Adipocyte (in vitro differentiated cells): ENCODE measurements at regions not wholly inside any gene's neighbourhood (a gene's known extent, or its start where the extent isn't known, plus 50 kb on each side); places are given as distances from the start of the nearest gene placed in this dataset.

Experiments used
- DNase-seq: peaks from one replicate; pipeline ENCODE4 v3.0.0-alpha.2; 2015; ENCODE audit warnings: low read depth
- H3K27me3 ChIP-seq: replicated peaks from 2 replicates; pipeline ENCODE4 v1.7.0; 2013; ENCODE audit warnings: mild to moderate bottlenecking, low read length, moderate library complexity; ENCODE audit not compliant: control insufficient read depth, insufficient read depth
- H3K36me3 ChIP-seq: 2 replicates; pipeline ENCODE4 v1.7.0; 2013; ENCODE audit warnings: low read length, mild to moderate bottlenecking, moderate library complexity; ENCODE audit not compliant: control insufficient read depth, insufficient read depth, severe bottlenecking
- H3K4me1 ChIP-seq: 2 replicates; pipeline ENCODE4 v1.7.0; 2013; ENCODE audit warnings: mild to moderate bottlenecking, low read length, moderate library complexity; ENCODE audit not compliant: control insufficient read depth, insufficient read depth
- H3K4me3 ChIP-seq: 2 replicates; pipeline ENCODE4 v1.7.0; 2013; ENCODE audit warnings: mild to moderate bottlenecking, low read length, moderate library complexity
- H3K9ac ChIP-seq: 2 replicates; pipeline ENCODE4 v1.7.0; 2013; ENCODE audit warnings: mild to moderate bottlenecking, low read length, moderate library complexity
- H3K9me3 ChIP-seq: 2 replicates; pipeline ENCODE4 v1.7.0; 2013; ENCODE audit warnings: mild to moderate bottlenecking, low read length, moderate library complexity; ENCODE audit not compliant: control insufficient read depth

DNA sequence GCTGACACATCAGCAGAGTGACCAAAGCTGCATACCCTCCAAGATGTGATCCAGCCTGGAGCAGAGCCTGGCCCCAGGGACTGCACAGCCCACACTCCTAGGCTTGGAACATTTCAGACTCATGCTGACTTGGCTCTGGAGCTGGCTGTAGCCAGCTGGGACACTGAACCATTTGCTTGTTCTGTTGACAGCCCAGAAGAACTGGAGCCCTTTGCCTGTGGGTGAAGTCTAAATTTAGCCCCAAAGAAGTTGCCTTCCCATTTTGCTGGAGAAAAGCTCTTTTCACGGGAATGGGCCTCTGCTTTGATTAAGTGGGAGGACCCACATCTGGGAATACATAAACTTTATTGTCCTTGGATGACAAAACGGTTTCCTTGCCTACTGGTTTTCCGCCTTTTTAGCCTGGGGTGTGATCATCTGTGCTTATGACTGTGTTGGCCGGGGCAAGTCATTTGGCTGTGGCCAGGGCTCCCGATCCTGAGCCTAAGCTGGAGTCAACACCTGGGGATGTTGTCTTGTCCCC, 186.2 kb upstream of the BMPER start:
- peaks cover 19% of the 10 kb centered on the region for H3K4me1 ChIP-seq
- no peaks in the 10 kb centered on the region for H3K9me3 ChIP-seq
- H3K4me3 ChIP-seq, result no peak overlapping the region
- no peak overlapping the region for H3K9ac ChIP-seq
- no peaks in the 10 kb centered on the region for H3K27me3 ChIP-seq
- no peaks in the 10 kb centered on the region for H3K36me3 ChIP-seq
- DNase-seq, result no peak

DNA sequence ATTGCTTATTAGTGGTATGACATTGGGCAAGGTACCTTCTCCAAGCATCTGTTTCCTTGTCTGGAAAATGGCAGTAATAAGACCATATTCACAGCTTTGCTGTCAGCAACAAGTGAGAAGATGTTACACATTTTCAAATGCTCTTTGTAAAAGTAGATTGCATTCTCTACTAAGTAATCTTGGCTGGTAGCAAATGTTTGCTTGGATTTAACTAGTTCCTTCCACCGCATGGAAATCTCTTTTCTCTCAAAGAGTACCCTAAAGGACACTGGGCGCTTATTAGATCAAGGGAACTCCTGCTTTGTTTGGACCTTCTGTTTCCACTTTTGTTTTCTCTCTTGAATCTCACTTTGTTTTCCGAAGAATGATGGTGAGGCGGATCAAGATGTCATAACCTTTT, 185.2 kb upstream of the BMPER start:
- Histone ChIP-seq H3K9me3 (no peaks in the 10 kb centered on the region), H3K36me3 (no peaks in the 10 kb centered on the region), H3K4me1 (peaks cover 19% of the 10 kb centered on the region), H3K9ac (no peak overlapping the region), H3K27me3 (no peaks in the 10 kb centered on the region), H3K4me3 (no peak overlapping the region)
- DNase-seq, result no peak

DNA sequence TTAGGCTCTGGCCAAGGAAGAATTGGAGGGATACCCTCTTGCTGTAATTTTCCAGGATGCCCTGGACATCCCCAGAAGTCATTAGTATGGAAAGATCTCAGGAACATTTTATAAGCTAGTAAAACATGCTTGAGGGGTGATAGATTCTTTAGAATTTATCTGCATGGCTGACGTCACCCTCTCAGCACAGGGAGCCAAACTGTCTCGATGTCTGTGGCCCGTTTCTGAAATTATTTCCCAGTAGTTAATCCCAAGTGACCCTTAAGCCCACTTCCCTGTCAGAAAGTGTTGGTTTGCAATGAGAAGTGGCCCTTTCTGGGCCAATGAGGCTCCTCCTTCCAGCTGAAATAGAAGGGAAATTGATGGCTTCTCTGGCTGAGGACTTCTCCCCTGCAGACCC, 184.5 kb upstream of the BMPER start:
- Histone ChIP-seq H3K9me3 (no peaks in the 10 kb centered on the region), H3K36me3 (no peaks in the 10 kb centered on the region), H3K27me3 (no peaks in the 10 kb centered on the region), H3K4me3 (no peak overlapping the region), H3K9ac (no peak overlapping the region), H3K4me1 (peaks cover 19% of the 10 kb centered on the region)
- no peak for DNase-seq

DNA sequence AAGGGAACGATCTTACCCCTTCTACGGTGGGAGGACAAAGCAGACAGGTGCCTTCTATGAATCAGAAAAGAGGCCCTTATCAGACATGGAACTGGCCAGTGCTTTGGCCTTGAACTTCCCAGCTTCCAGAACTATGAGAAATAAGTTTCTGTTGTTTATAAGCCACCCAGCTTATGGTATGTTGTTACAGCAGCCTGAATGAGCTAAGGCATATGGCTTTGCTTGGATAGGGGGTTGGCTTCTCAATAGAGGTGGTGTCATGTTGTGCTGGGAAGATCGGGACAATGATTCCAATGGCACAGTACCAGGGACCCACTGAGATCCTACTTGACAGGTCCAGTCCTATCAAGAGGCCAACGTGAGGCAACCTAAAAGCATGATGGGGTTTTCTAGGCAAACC, 183.4 kb upstream of the BMPER start:
- Histone ChIP-seq H3K4me3 (no peak overlapping the region), H3K9ac (no peak overlapping the region), H3K27me3 (no peaks in the 10 kb centered on the region), H3K36me3 (no peaks in the 10 kb centered on the region), H3K4me1 (peaks cover 19% of the 10 kb centered on the region), H3K9me3 (no peaks in the 10 kb centered on the region)
- DNase-seq, result no peak

DNA sequence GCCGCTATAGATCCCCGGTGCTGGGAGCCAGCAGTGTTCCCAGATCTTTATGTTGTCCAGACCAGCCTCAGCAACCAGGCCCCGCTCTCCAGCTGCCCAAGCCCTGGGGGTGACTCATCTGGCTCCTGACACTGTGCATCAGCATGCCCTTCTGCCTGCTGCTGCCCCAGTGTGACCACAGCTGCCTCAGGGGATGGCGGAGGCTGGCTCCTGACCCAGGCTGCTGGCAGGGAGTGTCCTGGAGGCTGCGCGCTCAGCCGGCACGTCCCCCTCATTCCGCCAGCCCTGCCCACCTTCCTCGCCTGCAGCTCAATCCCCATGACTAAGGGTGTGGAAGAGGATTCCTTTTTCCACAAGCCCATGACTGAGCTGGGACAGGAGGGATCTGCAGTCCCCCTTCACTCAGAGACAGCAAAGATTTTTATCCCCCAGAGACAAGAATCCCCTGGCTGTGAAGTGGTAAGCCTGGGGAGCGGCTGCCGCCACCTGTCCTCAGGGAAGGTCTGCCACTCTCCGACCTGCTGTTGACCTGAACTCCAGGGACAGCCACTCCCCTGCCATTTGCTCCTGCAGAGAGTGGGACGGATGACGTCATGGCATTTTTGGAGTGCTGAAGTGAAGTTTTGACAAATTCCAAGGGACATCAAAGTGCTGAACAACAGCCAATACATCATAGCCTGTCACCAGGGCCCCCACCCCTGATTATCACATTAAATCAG, 182.8 kb upstream of the BMPER start:
- H3K9me3 ChIP-seq, result no peaks in the 10 kb centered on the region
- H3K36me3 ChIP-seq, result no peaks in the 10 kb centered on the region
- peak; percentile 15 for DNase-seq
- no peak overlapping the region for H3K4me3 ChIP-seq
- H3K4me1 ChIP-seq, result peaks cover 19% of the 10 kb centered on the region
- no peaks in the 10 kb centered on the region for H3K27me3 ChIP-seq
- no peak overlapping the region for H3K9ac ChIP-seq

DNA sequence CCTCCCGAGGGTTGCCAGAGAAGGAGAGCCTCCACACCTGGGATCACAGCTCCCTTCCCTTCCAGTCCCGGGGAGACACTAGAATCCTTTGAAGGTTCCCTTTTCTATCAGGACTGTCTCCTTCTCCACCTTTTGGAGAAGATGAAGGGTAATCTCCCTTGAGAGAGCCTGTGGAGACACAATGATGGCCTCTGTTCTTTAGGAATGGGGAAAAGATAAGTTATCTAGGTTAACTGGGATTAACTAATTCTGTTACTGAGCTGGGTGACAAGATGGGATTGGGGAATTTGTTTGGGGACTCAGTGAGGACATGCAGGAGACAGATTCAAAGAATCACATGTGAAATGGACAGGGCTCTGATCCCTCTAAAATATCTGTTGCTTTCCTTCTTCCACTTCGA, 181.1 kb upstream of the BMPER start:
- peaks cover 9% of the 10 kb centered on the region for H3K4me1 ChIP-seq
- no peaks in the 10 kb centered on the region for H3K9me3 ChIP-seq
- H3K9ac ChIP-seq, result no peak overlapping the region
- H3K4me3 ChIP-seq, result no peak overlapping the region
- DNase-seq, result no peak
- H3K36me3 ChIP-seq, result no peaks in the 10 kb centered on the region
- H3K27me3 ChIP-seq, result no peaks in the 10 kb centered on the region

DNA sequence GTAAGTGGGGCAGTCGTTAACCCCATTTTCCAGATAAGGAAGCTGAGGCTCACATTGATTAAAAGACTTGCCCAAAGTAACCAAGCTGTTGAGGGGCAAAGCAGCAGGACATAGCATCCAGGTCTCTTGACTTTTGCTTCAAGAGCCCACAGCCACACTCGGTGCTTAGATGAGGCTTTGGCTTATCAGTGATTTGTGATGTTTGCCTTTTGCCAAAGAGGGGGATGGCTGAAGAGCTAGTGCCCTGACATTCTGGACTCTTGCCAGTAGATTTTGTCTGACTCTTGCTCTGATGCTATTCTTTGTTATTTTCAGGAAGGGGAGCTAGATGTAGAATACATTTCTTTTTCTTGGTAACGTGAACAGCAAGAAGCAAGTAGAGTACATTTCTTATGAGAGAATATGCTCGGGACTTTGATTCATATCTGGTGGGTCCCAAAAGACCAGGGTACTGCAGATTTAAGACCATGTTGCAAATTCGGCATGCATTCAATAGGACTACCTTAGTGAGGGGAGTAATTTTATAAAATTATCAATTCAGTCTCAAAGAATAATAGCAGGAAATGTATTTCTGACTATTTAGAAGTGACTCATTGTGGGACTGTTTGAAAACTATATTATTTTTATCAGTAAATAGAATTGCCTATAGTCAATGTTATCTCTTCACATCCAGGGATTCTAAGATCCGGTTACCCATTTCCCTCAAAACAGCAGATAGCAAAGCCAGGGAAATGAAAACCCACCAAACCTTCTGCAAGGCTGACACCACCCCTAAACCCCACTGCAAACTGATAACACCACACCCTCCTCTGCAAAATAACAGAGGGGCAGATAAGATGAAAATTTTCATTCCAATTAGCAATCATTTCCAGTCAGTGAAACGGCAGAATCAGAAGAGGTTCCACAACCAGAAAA, 180.0 kb upstream of the BMPER start:
- Histone ChIP-seq H3K36me3 (no peaks in the 10 kb centered on the region), H3K4me1 (peaks cover 3% of the 10 kb centered on the region), H3K9ac (no peak overlapping the region), H3K4me3 (no peak overlapping the region), H3K9me3 (peaks cover 7% of the 10 kb centered on the region), H3K27me3 (no peaks in the 10 kb centered on the region)
- no peak for DNase-seq

DNA sequence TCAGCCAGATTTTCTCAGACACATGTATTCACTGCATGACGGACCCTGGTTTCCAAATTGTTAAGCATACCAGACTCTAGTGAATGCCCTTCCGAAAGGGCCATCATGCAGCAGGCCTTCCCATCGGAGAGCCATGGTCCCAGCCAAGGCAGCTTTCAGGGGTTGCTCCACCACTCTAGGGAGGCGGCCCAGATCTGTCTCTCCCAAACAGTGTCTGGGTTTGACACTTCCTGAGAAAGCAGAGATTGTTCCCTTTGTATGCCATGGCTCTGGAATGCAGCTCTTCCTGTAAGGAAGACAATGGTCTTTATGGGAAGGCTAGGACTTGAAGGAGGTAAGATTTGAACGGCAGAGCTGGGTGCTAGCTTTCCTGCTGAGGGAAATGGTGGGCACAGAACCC, 178.8 kb upstream of the BMPER start:
- Histone ChIP-seq H3K36me3 (no peaks in the 10 kb centered on the region), H3K9me3 (peaks cover 7% of the 10 kb centered on the region), H3K4me3 (no peak overlapping the region), H3K9ac (no peak overlapping the region), H3K4me1 (peaks cover 3% of the 10 kb centered on the region), H3K27me3 (no peaks in the 10 kb centered on the region)
- no peak for DNase-seq

DNA sequence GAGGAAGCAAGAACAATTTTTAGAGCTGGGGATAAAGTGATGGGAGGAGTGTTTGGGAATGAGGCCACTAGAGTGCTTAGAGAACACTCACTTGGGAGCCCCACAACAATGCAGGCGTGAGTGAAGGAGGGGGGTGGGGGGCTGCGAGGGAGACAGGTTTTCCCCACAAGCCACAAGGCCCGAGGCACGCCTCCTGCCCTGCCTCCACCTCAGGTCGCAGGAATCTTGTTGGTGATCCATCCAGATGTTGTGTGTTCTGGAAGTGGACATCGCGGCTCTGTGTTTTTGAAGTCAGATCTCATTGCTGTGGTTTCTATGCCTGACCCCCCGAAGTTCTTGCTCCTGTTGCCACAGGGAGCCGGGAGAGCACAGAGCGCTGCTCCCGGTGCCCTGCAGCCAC, 178.0 kb upstream of the BMPER start:
- H3K9me3 ChIP-seq, result peaks cover 7% of the 10 kb centered on the region
- DNase-seq, result no peak

DNA sequence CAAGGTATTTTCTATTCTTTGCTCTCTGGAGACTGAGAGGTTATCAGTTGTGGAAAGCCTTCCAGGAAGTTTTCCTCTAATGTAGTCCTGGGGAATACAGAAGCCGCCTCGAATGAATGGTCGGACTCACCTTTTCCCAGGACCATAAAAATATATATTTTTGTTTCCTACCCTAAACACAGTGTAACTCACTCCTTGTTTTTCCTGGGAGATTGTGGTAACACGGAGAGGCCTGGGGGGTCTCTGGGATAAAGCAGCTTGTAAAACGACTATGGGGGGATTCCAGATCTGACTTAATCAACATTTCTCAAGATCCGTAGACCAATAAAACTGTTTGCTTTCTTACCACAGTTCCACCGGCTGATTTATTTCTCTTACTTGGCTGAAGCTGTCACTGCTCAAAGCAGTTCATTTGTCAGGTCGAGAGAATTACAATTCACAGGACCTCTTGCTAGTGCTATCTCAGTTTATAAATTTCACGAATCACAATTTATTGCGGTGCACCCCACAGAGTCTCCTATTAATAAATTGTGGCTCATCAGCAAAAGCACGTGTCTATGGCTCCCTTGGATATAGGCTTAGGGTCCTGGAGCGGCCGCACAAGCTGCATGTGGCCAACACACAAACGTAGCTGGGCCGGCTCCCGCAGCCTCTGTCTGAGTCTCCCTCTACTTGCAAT, 176.3 kb upstream of the BMPER start:
- DNase-seq, result no peak
- Histone ChIP-seq H3K9me3 (peaks cover 7% of the 10 kb centered on the region), H3K4me1 (no peaks in the 10 kb centered on the region), H3K4me3 (no peak overlapping the region), H3K27me3 (no peaks in the 10 kb centered on the region), H3K9ac (no peak overlapping the region), H3K36me3 (no peaks in the 10 kb centered on the region)

More for the DNA sequence above, 178.0 kb upstream of the BMPER start:
- Histone ChIP-seq H3K36me3 (no peaks in the 10 kb centered on the region), H3K4me1 (peaks cover 3% of the 10 kb centered on the region), H3K27me3 (no peaks in the 10 kb centered on the region), H3K9ac (no peak overlapping the region), H3K4me3 (no peak overlapping the region)

DNA sequence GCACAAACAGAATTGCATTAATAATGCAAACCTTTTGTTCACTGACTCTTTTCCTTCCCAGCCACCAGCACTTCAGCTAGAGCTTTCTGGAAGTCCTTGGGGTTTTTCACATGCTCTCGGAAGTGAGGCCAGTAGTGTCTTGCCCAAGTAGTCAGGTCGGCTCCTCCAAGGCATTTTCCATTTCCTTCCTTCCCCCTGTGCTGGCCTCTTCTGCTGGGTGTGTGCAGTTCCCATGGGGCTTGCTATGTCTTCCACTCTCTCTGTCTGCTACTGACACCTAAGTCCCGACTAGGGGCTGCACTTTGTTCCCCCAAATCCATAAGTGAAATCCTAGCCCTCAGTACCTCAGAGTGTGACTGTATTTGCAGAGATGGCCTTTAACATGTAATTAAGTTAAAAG, 175.6 kb upstream of the BMPER start:
- Histone ChIP-seq H3K9me3 (peaks cover 7% of the 10 kb centered on the region), H3K4me1 (no peaks in the 10 kb centered on the region), H3K9ac (no peak overlapping the region), H3K4me3 (no peak overlapping the region), H3K36me3 (no peaks in the 10 kb centered on the region), H3K27me3 (no peaks in the 10 kb centered on the region)
- no peak for DNase-seq
